Adipocyte (in vitro differentiated cells): ENCODE measurements at regions not wholly inside any gene's neighbourhood (a gene's known extent, or its start where the extent isn't known, plus 50 kb on each side); places are given as distances from the start of the nearest gene placed in this dataset.

ENCODE experiments used
- DNase-seq: peaks from one replicate; pipeline ENCODE4 v3.0.0-alpha.2; 2015; ENCODE audit warnings: low read depth
- H3K27me3 ChIP-seq: replicated peaks from 2 replicates; pipeline ENCODE4 v1.7.0; 2013; ENCODE audit warnings: mild to moderate bottlenecking, low read length, moderate library complexity; ENCODE audit not compliant: control insufficient read depth, insufficient read depth
- H3K36me3 ChIP-seq: 2 replicates; pipeline ENCODE4 v1.7.0; 2013; ENCODE audit warnings: low read length, mild to moderate bottlenecking, moderate library complexity; ENCODE audit not compliant: control insufficient read depth, insufficient read depth, severe bottlenecking
- H3K4me1 ChIP-seq: 2 replicates; pipeline ENCODE4 v1.7.0; 2013; ENCODE audit warnings: mild to moderate bottlenecking, low read length, moderate library complexity; ENCODE audit not compliant: control insufficient read depth, insufficient read depth
- H3K4me3 ChIP-seq: 2 replicates; pipeline ENCODE4 v1.7.0; 2013; ENCODE audit warnings: mild to moderate bottlenecking, low read length, moderate library complexity
- H3K9ac ChIP-seq: 2 replicates; pipeline ENCODE4 v1.7.0; 2013; ENCODE audit warnings: mild to moderate bottlenecking, low read length, moderate library complexity
- H3K9me3 ChIP-seq: 2 replicates; pipeline ENCODE4 v1.7.0; 2013; ENCODE audit warnings: mild to moderate bottlenecking, low read length, moderate library complexity; ENCODE audit not compliant: control insufficient read depth

GRCh38 chr20:63126876-63127699, 88.8 kb downstream of the YTHDF1 start:
- H3K9ac ChIP-seq, result no peak overlapping the region
- peaks cover 9% of the 10 kb centered on the region for H3K9me3 ChIP-seq
- DNase-seq, result no peak
- H3K4me3 ChIP-seq, result no peak overlapping the region
- H3K4me1 ChIP-seq, result no peaks in the 10 kb centered on the region
- H3K36me3 ChIP-seq, result no peaks in the 10 kb centered on the region
- peaks cover 68% of the 10 kb centered on the region for H3K27me3 ChIP-seq

GRCh38 chr20:63125838-63126601, 89.9 kb downstream of the YTHDF1 start:
- peaks cover 10% of the 10 kb centered on the region for H3K9me3 ChIP-seq
- no peaks in the 10 kb centered on the region for H3K4me1 ChIP-seq
- peaks cover 61% of the 10 kb centered on the region for H3K27me3 ChIP-seq
- no peak overlapping the region for H3K9ac ChIP-seq
- H3K4me3 ChIP-seq, result no peak overlapping the region
- no peaks in the 10 kb centered on the region for H3K36me3 ChIP-seq
- DNase-seq, result no peak

DNA sequence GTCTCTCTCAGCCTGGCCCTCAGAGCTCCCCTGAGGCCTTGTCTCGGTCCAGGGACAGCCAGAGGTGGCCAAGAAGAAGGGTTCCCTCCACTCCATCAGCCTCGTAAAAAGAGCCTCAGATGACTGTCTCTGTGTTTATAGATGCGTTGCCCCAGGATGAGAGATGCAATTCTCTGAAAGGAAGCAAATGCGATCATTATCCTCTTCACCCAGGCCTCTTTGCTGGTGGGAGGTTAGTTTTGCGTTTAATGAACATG, 90.4 kb downstream of the YTHDF1 start:
- Histone ChIP-seq H3K27me3 (peaks cover 56% of the 10 kb centered on the region), H3K4me3 (no peak overlapping the region), H3K4me1 (no peaks in the 10 kb centered on the region), H3K9ac (no peak overlapping the region), H3K36me3 (no peaks in the 10 kb centered on the region), H3K9me3 (peaks cover 10% of the 10 kb centered on the region)
- DNase-seq, result no peak

- H3K4me1 ChIP-seq, result no peaks in the 10 kb centered on the region
- H3K4me3 ChIP-seq, result no peak overlapping the region
- peaks cover 59% of the 10 kb centered on the region for H3K27me3 ChIP-seq
- no peak for DNase-seq
- H3K9ac ChIP-seq, result no peak overlapping the region
- no peaks in the 10 kb centered on the region for H3K36me3 ChIP-seq
- H3K9me3 ChIP-seq, result peaks cover 10% of the 10 kb centered on the region
These were observed 91.0 kb downstream of the YTHDF1 start for GRCh38 chr20:63124782-63125580.

DNA sequence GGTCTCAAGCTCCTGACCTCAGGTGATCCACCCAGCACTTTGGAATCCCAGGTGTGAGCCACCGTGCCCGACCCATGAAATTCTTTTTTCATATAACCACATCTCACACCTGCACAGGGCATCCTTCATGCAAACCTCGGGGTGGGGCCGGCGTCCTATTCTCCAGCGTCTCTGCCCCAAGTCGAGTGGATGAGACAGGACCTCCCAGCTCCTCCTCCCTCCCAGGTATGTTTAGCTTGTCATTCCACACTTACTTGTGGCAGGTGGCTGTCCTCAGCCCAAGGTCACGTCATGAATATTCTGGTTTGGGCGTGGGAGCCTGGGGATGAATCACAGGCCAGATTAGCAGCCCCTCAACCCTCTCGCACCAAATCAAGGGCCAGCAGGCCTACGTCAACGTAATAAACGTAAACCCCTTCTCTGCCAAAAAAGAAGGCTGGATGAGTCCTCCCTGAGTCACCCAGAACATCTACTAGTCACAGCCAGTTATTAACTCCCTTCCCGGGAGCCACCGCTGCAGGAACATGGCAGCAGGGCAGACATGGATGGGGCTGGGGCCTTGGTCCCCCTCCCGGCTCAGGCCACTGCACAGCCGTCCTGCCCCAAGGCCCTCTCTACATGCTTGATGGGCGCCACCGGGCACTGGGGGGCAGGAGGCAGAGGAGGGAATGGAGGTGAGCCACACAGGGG, 91.7 kb downstream of the YTHDF1 start:
- H3K4me1 ChIP-seq, result no peaks in the 10 kb centered on the region

DNA sequence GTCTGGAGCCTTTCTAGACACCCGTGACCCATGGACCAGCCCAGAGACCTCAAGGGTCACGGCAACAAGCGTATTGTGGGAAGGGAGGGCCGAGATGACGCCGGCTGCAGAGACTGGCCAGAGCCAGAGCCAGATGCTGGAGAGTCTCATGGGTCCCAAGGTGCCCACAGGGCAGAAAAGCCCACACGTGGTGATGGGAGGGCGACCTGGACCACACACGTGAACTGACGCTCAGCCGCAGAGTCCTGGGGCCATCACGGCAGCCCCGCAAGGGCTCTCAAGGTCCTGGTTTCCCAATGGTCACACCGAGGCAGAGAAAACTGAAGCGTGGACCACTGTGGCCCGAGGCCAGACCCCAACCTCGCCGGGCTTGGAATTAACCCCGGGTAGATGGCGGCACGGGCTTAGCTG, 92.6 kb downstream of the YTHDF1 start:
- Histone ChIP-seq H3K9me3 (peaks cover 10% of the 10 kb centered on the region), H3K4me3 (no peak overlapping the region), H3K27me3 (peaks cover 49% of the 10 kb centered on the region), H3K9ac (no peak overlapping the region), H3K4me1 (no peaks in the 10 kb centered on the region), H3K36me3 (no peaks in the 10 kb centered on the region)
- no peak for DNase-seq

More for the DNA sequence above, 91.7 kb downstream of the YTHDF1 start:
- H3K36me3 ChIP-seq, result no peaks in the 10 kb centered on the region
- peaks cover 10% of the 10 kb centered on the region for H3K9me3 ChIP-seq
- no peak overlapping the region for H3K9ac ChIP-seq
- no peak for DNase-seq
- H3K4me3 ChIP-seq, result no peak overlapping the region
- H3K27me3 ChIP-seq, result peaks cover 56% of the 10 kb centered on the region

DNA sequence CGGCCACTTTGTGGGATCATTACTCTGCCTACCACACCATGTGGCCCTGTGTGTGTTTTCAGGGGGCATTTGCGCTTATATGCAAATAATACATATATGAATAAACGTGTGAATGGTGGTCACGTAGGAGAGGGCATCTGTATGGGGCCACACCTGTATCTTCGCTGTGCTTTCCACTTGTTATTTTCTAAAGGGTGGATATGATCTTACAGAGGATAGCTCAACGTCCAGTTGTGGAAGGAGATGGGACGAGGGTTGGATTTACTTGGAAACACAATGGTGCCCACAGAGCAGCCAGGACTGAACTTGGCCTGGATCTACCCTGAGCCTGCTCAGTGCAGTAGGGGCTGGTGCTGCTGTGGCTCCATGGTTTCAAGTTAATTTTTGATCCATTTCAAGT, 93.3 kb downstream of the YTHDF1 start:
- H3K4me3 ChIP-seq, result no peak overlapping the region
- no peak for DNase-seq
- no peaks in the 10 kb centered on the region for H3K36me3 ChIP-seq
- H3K9ac ChIP-seq, result no peak overlapping the region
- H3K4me1 ChIP-seq, result no peaks in the 10 kb centered on the region
- peaks cover 10% of the 10 kb centered on the region for H3K9me3 ChIP-seq
- H3K27me3 ChIP-seq, result peaks cover 45% of the 10 kb centered on the region

DNA sequence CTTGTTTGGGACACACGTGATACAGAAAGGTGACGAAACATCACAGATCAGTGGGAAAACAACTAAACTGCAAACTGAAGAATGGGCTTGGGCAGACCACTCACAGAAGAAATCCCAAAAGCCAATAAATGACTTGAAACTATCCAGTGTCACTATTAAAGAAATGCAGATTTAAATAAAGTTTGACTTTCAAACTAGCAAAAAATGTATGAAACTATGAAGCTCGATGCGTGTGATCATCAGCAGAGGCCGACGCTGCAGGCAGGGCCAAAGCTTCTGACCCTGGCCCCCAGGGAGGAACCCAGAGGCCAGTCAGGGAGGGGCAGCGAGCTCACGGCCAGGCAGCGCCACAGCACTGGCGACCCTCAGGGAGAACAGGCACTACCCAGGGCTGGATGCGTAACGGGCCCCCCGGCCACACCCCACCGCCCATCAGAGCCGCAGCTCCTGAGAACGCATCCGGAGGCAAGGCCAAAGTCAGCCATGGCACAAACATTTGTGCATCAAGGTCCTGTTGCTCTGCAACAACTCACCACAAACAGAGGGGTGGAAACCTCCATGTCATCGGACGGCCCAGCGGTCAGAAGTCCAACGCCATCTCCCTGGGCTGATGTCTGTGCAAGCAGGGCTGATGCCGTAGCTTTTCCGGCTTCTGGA, 94.1 kb downstream of the YTHDF1 start:
- Histone ChIP-seq H3K27me3 (peaks cover 44% of the 10 kb centered on the region), H3K9ac (no peak overlapping the region), H3K4me1 (no peaks in the 10 kb centered on the region), H3K9me3 (peaks cover 10% of the 10 kb centered on the region), H3K36me3 (no peaks in the 10 kb centered on the region), H3K4me3 (no peak overlapping the region)
- no peak for DNase-seq

GRCh38 chr20:63121246-63121645, 94.7 kb downstream of the YTHDF1 start:
- no peak overlapping the region for H3K4me3 ChIP-seq
- no peaks in the 10 kb centered on the region for H3K4me1 ChIP-seq
- no peaks in the 10 kb centered on the region for H3K36me3 ChIP-seq
- no peak for DNase-seq
- no peak overlapping the region for H3K9ac ChIP-seq
- H3K9me3 ChIP-seq, result peaks cover 10% of the 10 kb centered on the region
- peaks cover 42% of the 10 kb centered on the region for H3K27me3 ChIP-seq

DNA sequence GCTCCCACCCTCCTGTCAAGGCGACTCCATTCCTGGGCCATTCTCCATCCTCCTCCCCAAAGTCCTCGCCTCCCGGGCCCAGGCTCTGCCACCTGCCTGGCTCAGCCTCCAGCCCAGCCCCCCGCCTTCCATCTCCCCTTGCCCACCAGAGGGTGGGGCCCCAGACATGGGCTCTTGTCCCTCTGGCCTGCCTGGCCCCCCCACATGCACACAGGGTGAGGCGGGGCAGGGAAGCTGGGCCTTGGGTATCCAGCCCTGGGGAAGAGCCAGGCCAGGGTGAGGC, 95.2 kb downstream of the YTHDF1 start:
- Histone ChIP-seq H3K27me3 (peaks cover 42% of the 10 kb centered on the region), H3K4me1 (no peaks in the 10 kb centered on the region), H3K4me3 (no peak overlapping the region), H3K9ac (no peak overlapping the region), H3K9me3 (peaks cover 10% of the 10 kb centered on the region), H3K36me3 (no peaks in the 10 kb centered on the region)
- DNase-seq, result no peak
